G401 (cell line): ENCODE measurements at regions not wholly inside any gene's neighbourhood (a gene's known extent, or its start where the extent isn't known, plus 50 kb on each side); places are given as distances from the start of the nearest gene placed in this dataset.

Experiments used
- DNase-seq: peaks from one replicate; pipeline ENCODE4 v3.0.0-alpha.2; 2015; ENCODE audit warnings: low spot score
- in situ Hi-C: cut with HindIII; loops from 2 replicates; pipeline ENCODE4 v1.10.0; 2016; ENCODE audit warnings: low sequenced_read_pairs, mixed read lengths

DNA sequence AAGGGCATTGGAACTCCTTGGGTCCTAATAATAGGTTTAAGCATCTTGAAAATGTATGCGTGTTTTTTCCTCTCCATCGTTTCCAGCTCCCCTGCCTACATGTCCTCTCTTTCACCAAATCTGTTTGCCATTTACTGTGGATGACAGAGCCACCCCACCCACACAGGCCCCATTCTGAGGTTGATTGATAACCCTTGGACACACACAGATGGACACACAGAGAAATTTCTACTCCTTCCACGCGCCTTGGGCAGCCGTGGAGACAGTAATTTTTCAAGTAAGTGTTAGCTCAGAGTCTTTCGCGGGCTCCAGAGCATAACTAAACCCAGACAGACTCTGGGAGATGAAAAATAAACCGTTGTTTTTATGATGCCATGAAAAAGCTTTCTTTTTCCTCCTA lies 103.3 kb upstream of the NLRP1 start:
- DNase-seq: no peak
- in situ Hi-C loops: no loop called here

DNA sequence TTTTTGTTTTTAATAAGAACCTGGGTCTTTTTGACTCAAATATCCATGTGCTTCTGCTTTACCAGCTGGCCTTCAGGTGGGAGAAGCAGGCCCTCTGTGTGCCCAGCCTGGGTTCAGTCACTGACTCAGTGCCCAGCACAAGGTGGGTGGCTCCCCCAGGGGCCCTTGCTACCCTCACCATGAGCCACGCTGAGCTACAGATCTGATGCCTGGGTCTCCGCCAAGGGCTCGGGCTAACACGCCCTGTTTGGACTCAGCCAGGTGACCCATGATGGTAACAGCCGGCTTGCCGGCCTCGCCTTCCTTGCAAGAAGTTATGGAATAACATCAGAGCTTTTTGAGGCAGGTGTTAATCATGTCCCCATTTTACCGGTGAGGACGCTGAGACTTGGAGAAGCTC lies 109.5 kb upstream of the NLRP1 start:
- in situ Hi-C loops: no loop called here
- DNase-seq: no peak

DNA sequence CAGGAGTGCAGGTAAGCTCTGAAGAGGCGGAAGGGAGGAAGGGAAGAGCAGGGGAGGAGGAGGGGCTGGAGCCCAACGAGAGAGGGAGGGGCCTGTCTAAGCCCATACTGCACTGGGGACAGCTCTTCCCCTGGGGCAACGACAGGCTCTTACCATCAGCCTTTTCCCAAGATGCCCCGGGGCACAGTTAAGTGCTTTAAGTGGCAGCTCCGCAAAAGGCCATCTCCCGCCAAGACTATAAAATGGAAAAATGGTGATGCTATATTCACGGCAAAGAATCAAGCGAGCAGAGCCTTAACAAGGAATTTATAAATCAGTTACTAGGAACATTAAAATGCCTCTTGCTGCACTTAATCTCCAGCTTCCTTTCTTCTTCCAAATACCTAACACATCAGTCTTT lies 110.2 kb upstream of the NLRP1 start:
- in situ Hi-C loops: no loop called here
- DNase-seq: no peak

- in situ Hi-C loops: no loop called here
- no peak for DNase-seq
These were observed 111.2 kb upstream of the NLRP1 start for GRCh38 chr17:5695480-5695879.

DNA sequence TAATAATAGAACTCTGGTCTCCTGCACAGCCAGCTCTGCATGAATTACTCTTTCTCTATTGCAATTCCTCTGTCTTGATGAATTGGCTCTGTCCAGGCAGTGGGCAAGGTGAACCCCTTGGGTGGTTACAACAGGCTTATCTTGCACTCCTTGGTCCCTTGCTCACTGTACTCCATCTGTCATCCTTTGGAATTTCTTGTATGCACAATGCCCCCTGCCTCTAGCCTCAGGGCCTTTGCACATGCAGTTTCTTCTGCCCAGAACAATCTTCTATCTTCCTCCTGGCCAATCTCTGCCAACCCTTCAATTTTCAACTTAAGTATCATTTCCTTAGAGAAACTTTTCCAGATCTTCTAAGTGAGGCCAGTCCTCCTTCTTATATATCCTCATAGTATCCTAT lies 114.7 kb upstream of the NLRP1 start:
- DNase-seq: no peak
- in situ Hi-C loops: no loop called here

GRCh38 chr17:5699814-5700213 lies 115.5 kb upstream of the NLRP1 start:
- DNase-seq: no peak
- in situ Hi-C loops: no loop called here

DNA sequence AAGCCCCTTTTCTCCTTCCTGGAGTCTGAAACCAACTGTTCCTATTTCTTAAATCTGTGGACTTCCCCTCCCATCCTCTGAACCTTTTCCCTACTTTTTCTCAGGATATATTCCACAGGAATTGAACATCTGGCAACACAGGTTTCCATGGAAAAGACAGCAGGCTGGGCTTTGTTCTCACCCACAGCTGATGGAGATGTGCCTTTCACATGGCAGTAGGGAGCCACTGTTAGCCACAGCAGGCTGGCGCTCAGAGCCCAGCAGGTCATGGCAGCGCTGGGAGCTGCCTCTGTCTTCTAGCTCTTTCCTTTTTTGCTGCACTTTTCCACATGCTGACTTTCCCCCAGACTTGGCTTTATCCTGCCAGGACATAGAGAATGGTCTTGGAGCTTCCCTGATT lies 116.4 kb upstream of the NLRP1 start:
- in situ Hi-C loops: no loop called here
- DNase-seq: no peak

- in situ Hi-C loops: no loop called here
These were observed 117.1 kb upstream of the NLRP1 start for GRCh38 chr17:5701381-5701780.

DNA sequence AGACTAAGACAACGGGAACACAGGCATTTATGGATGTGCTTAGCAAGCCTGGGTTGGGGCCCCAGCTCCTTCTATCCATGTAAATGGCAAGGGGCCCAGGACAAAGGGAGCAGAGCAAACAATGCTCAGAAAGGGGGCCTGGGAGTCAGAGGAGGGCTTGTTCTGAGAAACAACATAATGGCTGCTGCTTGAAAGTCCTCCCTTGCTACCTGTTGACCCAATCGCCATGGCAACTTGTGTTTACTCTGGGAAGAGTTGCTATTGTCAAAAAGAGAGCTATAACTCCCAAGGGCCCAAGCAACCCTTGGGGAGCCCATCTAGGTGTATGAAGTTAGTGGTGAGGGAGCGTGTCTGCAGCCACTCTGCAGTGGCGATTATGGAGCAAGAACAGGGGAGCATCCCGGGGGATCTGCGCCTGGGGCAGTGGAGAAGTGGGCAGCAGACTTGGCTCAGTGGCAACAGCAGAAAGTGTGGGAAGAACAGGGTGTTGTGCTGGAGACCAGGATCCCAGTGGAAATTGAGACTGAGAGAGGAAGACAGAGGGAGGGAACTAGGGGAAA lies 118.7 kb upstream of the NLRP1 start:
- in situ Hi-C loops: no loop called here
- no peak for DNase-seq

More at GRCh38 chr17:5701381-5701780, 117.1 kb upstream of the NLRP1 start:
- DNase-seq: no peak

DNA sequence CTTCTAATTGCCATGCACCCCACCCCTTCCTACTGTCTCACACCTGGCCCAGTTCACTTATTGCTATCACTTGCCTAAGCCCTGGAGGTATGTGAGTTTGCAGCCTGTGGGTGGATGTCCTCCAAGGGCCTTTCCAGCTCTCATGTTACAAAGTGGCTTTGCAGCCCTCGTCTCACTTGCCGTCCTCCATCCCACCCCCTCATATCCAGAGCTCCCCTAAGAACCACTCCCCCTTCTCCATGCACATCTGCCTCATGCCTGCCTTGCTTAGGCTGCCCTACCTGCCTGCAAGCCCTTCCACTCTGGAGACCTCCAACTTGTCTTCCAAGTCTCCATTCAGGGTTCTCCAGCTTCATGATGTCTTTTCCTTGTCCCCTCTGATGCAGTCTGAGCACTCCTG lies 119.4 kb upstream of the NLRP1 start:
- no peak for DNase-seq
- in situ Hi-C loops: no loop called here

DNA sequence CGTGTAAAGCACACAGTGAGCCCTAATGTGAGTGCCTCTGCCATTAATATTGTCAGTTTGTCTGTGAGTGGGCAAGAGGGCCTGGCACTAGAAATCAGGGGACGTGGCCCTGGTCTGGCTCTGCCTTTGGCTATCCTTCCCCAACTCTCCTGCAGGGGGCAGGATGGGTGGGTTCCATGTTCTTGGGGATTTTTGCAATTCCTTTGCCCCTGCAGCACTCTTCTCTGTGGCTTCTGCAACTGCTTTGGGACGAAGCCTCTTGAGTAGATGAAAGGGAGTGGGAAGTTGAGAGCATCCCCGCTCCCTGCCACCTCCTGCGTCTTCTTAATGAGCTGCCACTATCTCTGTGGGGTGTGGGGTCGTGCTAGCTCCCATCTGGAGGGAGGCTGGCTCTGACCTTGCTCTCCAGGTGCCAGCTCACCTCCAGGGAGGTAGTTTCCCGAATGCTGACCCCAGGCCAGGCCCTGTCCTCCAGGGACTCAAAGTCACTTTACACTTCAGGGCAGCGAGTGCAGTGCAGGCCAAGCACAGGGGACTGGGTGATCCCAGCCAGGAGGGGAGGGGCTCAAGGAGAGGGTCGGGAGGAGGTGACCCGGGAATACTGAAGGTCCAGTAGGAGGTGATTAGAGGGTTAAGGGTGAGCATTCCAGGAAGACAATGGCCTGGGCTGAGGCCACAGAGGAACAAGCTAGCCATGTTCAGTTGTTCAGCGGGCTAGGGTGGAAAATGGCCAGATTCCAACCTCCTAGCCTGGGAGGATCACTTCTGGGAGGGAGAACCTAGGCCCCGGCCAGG lies 121.0 kb upstream of the NLRP1 start:
- DNase-seq: no peak
- in situ Hi-C loops: no loop called here

DNA sequence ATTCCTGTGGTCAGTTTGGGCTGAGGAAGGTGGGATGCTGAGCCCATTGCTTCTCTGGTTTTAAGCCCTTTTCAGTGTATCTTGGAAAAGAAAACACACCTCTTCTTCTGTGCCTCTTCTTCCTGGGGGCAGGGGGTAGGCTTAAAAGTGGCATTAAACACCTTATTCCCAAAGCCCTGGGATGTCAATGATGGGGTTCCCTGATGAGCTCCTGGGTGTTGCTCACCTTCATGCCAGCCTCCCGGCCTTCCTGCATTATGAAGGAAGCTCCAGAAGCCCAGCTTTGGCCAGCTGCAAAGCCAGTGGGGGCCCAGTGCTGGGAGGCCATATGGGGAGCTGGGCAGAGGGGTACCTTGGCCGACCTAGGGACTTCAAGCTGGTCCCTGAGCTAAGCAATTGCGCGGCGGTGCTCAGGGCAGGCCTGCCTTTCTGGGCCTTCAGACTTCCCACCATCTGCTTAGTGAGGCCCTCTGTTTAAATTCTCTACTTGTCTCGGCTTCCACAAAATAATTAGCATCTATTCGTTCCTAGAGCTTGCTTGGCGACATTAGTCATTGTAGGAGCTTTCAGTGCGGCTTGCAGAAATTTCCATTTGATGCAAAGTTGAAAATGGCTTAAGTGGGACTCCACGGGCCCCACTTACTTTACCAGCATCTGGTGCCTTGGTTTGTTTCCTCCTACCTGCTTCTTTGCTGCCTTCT lies 121.7 kb upstream of the NLRP1 start:
- DNase-seq: no peak
- in situ Hi-C loops: no loop called here

DNA sequence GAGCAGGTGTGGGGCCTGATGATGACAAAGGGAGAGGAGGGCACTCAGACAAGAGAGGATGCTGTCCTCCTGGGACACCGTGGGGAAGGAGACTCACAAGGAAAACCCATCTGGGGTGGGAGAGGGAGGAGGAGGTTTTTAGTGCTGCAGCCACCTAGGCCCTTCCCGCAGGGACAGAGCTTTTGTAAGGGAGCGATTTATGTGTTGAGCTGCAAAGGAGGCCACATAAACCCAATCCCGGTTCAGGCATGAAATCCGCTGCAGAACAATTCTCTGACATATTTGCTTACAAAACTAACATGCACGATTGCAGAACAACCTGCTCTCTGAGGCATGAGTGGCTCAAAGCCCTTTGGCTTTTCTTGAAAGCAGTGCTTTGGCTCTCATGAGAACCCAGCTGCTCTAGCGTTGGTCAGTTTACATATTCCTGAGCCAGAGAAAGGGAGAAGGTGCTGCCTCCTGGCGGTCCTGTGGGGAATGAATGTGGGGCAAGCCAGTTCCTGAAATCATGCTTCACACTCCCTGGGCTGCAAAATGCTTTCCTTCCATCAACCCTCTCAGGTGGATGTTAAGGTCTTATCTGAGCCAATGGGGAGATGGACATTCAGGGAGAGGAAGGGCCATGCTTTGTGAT lies 122.4 kb upstream of the NLRP1 start:
- in situ Hi-C loops: no loop called here
- DNase-seq: peak; percentile 62

DNA sequence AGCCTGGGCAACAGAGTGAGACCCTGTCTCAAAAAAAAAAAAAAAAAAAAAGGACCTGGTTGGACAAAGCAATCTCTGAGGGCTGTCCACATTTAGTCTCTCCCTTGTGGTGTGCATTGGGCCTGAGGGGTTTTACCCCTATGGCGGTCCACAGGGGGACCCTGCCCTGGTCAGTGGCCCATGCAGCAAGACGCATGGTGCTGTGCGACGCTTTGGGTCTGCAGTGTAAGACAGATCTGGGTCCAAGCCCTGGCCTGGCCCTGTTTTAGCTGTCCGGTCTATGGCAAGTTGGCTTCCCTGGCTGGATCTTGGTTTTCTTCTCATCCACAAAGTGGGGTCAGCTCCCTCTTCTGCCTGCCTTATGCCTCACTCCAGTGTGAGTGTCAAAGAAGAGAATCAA lies 123.2 kb upstream of the NLRP1 start:
- DNase-seq: no peak
- in situ Hi-C loops: no loop called here

- in situ Hi-C loops: no loop called here
- no peak for DNase-seq
These were observed 124.0 kb upstream of the NLRP1 start for GRCh38 chr17:5708344-5708743.

DNA sequence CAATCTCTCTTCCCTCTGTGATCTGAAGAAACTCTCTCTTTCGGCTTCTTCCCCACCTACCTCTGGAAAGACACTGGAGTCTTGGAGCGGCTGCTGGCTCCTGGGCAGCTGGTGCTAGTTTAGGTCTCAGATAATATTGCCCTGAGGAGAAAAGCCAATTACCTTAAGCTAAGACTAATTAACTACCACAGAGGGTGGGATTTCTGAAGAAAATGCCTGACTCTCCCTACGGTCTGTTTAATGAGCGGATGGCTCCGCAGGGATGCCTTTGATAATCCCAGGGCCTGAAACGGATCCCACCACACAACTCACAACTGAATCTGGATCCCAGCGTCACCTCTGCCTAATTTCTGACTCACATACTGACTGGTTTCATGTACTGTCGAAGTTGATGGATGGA lies 127.0 kb upstream of the NLRP1 start:
- DNase-seq: no peak
- in situ Hi-C loops: no loop called here

GRCh38 chr17:5714993-5715392 lies 130.7 kb upstream of the NLRP1 start:
- in situ Hi-C loops: no loop called here
- DNase-seq: no peak

- DNase-seq: no peak
- in situ Hi-C loops: no loop called here
These were observed 131.2 kb upstream of the NLRP1 start for GRCh38 chr17:5715478-5715877.

DNA sequence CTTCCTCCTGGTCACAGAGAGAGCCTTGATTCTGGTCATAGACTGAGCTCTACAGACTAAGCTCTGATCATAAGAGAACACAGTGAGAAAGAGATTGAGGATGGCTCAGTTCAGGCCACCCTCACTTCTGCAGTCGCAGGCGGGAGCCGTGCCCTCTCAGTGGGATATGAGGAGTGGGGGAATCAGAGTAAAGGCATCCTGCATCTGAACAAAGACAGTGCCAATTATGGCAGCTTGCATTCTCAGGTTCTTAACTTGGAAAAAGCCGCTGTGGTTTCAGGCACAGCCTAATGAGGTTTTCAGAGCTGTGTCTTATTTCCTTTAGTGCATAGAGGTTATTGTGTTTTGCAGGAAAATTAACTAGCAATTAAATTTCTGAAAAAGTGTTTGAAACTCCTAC lies 134.4 kb upstream of the NLRP1 start:
- in situ Hi-C loops: no loop called here
- no peak for DNase-seq

DNA sequence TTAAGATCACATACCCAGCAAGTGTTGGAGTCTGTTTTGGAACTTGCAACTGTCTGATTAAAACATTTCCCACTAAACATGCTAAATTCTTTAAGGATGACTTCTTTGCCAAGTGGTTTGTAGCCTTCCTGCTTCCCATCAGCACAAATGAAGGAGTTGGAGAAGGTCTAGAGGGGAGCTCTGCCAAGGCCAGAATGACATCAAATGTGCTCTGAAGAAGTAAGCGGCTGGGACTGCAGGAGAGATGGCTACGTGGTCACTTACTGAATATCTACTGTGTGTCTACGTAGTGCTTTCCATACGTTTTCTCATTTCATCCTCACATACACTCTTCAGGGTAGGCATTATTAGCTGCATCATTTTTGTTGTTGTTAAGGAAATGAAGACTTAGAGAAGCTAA lies 135.7 kb upstream of the NLRP1 start:
- in situ Hi-C loops: no loop called here
- DNase-seq: no peak
